Eye (tissue), 1 donor: ENCODE measurements at regions not wholly inside any gene's neighbourhood (a gene's known extent, or its start where the extent isn't known, plus 50 kb on each side); places are given as distances from the start of the nearest gene placed in this dataset.
A peak's percentile ranks its signal among the peaks of the same experiment; 100 is the strongest.
"Not testable (repeated sequence)": the region's sequence is repeated elsewhere in the genome, so short reads cannot be mapped to it uniquely, and the experiment has no call there.

ENCODE experiments used
- DNase-seq: peaks from one replicate; pipeline ENCODE4 v3.0.0-alpha.2; 2015

GRCh38 chr5:111935835-111936234 lies 178.8 kb upstream of the NREP start:
- DNase-seq = no peak

- DNase-seq = no peak
Measured at GRCh38 chr5:111935009-111935408, 178.0 kb upstream of the NREP start.

- no peak for DNase-seq
Measured at GRCh38 chr5:111934511-111934910, 177.5 kb upstream of the NREP start.

GRCh38 chr5:111933086-111933485 lies 176.1 kb upstream of the NREP start:
- no peak for DNase-seq

- DNase-seq = no peak
Measured at GRCh38 chr5:111932628-111933027, 175.6 kb upstream of the NREP start.

- no peak for DNase-seq
Measured at GRCh38 chr5:111932199-111932598, 175.2 kb upstream of the NREP start.

GRCh38 chr5:111931655-111932054 lies 174.7 kb upstream of the NREP start:
- DNase-seq = no peak

DNA sequence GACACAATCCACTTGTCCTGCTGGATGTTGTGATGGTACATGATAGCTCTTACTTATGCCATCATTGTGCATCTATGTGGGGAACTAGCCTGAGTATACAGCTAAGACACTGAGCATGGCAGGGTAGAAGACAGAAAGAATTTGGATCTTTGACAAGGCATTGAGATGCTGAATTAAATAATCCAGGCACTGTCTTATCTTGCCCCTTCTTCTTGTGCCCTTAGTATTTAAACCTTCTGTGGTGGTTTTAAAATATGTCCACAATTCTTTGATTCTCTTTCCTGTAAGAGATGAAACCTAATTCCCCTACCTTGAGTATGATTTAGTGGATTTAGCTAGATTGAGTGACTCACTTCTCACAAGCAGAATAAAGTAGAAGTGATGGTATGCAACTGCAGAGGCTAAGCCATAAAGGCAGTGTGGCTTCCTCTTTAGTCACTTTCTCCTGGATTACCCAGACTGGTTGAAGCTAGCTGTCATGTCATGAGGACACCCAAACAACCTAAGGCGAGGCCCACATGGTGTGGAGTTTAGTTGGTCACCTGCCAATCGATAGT lies 174.0 kb upstream of the NREP start:
- no peak for DNase-seq

GRCh38 chr5:111930449-111930848 lies 173.5 kb upstream of the NREP start:
- no peak for DNase-seq

- peak; percentile 8 for DNase-seq
Measured at GRCh38 chr5:111929867-111930266, 172.9 kb upstream of the NREP start.

DNA sequence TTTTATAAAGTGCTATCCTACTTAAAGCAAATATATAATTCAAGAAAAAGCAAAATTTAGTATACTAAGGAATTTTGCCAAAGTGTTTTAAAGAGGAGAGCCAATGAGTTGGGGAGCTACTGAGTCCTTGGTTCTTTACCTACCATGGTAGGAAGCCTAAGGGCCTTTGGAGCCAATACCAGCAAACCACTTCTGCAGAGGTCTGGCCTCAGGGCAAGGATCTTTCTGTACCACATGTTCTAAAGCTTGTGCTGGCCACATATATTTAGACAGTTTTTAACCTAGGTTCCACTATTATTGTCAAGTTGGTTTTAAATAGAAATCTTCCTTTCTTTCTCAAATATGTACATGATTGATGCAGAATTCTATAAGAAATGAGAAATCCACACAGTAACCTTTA lies 172.3 kb upstream of the NREP start:
- DNase-seq = no peak

GRCh38 chr5:111928511-111928910 lies 171.5 kb upstream of the NREP start:
- no peak for DNase-seq

GRCh38 chr5:111927191-111927590 lies 170.2 kb upstream of the NREP start:
- DNase-seq = no peak

- DNase-seq = no peak
Measured at GRCh38 chr5:111926026-111926425, 169.0 kb upstream of the NREP start.

DNA sequence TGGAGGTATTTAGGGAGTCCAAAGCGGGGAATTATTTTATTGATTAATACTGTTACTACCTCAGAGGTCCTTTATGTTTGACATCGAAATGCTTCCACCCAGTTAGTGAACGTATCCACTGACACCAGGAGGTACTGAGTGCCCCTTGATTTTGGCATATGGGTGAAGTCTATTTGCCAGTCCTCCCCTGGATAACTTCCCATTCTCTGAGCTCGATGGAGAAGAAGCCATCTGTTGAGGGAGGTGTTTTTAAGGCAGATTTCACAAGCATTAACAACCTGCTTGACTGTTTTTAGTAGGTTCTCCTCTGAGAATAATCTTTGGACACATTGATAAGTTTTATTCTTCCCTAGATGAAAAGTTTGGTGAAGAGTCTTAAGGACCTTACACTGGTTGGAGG lies 165.3 kb upstream of the NREP start:
- no peak for DNase-seq

DNA sequence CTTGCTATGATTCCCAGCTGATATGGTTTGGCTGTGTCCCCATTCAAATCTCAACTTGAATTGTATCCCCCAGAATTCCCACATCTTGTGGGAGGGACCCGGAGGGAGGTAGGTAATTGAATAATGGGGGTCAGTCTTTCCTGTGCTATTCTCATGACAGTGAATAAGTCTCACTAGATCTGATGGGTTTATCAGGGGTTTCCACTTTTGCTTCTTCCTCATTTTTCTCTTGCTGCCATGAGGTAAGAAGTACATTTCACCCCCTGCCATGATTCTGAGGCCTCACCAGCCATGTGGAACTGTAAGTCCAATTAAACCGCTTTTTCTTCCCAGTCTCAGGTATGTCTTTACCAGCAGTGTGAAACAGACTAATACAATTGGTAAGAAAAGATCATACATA lies 164.7 kb upstream of the NREP start:
- not testable (repeated sequence) for DNase-seq

GRCh38 chr5:111914966-111915636 lies 158.1 kb upstream of the NREP start:
- peak; percentile 29 for DNase-seq

- DNase-seq = no peak
Measured at GRCh38 chr5:111902436-111902835, 145.4 kb upstream of the NREP start.

DNA sequence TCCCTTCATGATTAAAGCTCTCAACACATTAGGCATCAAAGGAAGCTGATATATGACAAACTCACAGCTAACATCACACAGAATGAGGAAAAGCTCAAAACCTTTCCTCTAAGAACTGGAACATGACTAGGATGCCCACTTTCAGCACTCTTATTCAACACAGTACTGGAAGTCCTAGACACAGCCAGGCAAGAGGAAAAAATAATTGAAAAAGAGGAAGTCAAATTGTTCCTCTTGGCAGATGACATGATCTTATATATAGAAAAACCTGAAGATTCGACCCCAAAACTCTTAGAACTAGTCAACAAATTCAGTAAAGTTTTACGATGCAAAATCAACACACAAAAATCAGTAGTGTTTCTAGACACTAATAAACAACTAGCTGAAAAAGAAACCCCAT lies 144.3 kb upstream of the NREP start:
- no peak for DNase-seq

DNA sequence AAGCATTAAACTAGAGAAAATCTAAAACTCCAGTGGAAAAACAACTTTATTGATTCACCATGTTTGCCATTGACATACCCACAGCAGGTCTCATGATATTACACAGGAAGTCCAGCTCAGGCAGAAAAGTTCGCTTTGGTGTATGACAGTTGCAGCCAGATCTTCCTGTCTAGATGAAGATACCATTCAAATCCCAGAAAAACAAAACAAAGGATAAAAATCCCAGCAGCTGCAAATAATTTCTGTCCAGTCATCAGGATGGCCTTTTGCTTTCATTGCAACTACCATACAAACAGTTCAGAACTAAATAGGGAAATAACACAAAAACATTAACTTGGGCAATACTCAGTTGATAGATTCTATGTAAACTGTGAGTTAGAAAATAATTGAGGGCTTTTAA lies 136.0 kb upstream of the NREP start:
- no peak for DNase-seq

DNA sequence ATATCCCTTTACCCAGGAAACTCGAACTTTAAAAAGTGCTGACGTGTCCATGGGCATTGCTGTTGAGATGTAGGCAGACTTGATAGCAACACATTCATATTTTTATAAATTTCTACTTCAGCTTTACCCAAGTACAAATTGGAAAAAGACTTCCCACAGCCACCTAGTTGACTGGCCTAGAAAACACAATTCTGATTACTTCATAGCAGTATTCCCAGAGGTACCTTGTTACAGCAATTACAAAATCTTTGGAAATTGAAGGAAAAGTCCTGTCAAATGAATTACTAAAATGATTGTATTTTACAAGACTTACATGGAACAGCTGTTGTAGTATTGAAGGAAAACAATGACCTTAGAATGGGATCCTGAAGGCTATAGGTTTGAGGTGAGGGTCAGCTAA lies 130.7 kb upstream of the NREP start:
- DNase-seq = no peak

GRCh38 chr5:111869681-111870080 lies 112.7 kb upstream of the NREP start:
- DNase-seq = no peak

- DNase-seq = no peak
Measured at GRCh38 chr5:111865356-111865755, 108.4 kb upstream of the NREP start.

DNA sequence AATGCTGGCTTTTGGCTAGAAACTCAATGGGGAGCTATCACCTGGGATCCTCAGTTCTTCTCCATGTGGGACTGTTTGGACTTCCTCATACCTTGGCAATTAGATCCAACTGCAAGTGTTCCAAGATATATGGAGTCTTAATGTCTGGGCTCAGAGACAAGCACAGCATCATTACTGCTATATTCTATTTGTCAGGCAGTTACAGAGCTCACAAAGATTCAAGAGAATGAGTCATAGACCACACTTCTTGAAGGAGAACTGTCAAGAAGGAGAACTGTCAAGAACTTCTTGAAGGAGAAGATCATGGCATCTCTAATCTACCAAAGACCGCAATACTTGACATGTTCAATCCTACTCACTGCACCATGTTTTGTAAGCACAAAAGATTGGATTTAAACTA lies 106.8 kb upstream of the NREP start:
- no peak for DNase-seq
